Transverse colon (tissue), 4 donors: ENCODE measurements at regions not wholly inside any gene's neighbourhood (a gene's known extent, or its start where the extent isn't known, plus 50 kb on each side); places are given as distances from the start of the nearest gene placed in this dataset.
"Not testable (repeated sequence)": the region's sequence is repeated elsewhere in the genome, so short reads cannot be mapped to it uniquely, and the experiment has no call there.

Experiments used
- DNase-seq: peaks from one replicate; pipeline ENCODE4 v3.0.0-alpha.2; 2019
- H3K27ac ChIP-seq, 4 donors: fragments of 200-600 bp; sonication (generic); 2 replicates each; pipeline ENCODE4 v1.5.1; 2016 to 2018; ENCODE audit warnings: inconsistent platforms in 4 of 4
- H3K27me3 ChIP-seq: fragments of 200-600 bp; sonication (generic); 2 replicates; pipeline ENCODE4 v1.5.1; 2017; ENCODE audit warnings: inconsistent platforms
- H3K36me3 ChIP-seq, 4 donors: fragments of 200-600 bp; sonication (generic); 2 replicates each; pipeline ENCODE4 v1.5.1; 2017 to 2019; ENCODE audit warnings: inconsistent platforms in 4 of 4
- H3K4me1 ChIP-seq, 4 donors: fragments of 200-600 bp; sonication (generic); 2 replicates each; pipeline ENCODE4 v1.5.1; 2017 to 2020; ENCODE audit warnings: inconsistent platforms in 4 of 4
- H3K4me3 ChIP-seq, 4 donors: fragments of 200-600 bp; sonication (generic); 1 replicate in 1 of 4; 2 replicates in 3 of 4; pipeline versions ENCODE4 v1.5.1 to v1.6.1; 2017 to 2019; ENCODE audit warnings: inconsistent platforms in 4 of 4
- H3K9me3 ChIP-seq, 2 donors: fragments of 200-600 bp; sonication (generic); 2 replicates each; pipeline ENCODE4 v1.5.1; 2017 to 2019; ENCODE audit warnings: inconsistent platforms in 2 of 2
- CTCF ChIP-seq, 5 experiments: fragments of 200-600 bp in 3 of 5; fragments of 450-650 bp in 2 of 5; sonication (generic) in 3 of 5; IDR thresholded peaks; 1 replicate in 2 of 5; 2 replicates in 3 of 5; pipeline ENCODE4 v1.5.1; 2016 to 2017; ENCODE audit warnings: antibody characterized with exemption in 5 of 5, inconsistent platforms in 3 of 5, mild to moderate bottlenecking in 2 of 5, moderate library complexity in 1 of 5
- EP300 ChIP-seq: sonication (generic); formaldehyde crosslinking; IDR thresholded peaks from one replicate; pipeline ENCODE4 v1.6.1; 2017; ENCODE audit warnings: antibody characterized with exemption, low read depth
- POLR2A ChIP-seq: fragments of 450-650 bp; IDR thresholded peaks from one replicate; pipeline ENCODE4 v1.6.1; 2016; ENCODE audit warnings: antibody characterized with exemption, mild to moderate bottlenecking, moderate library complexity
- POLR2AphosphoS5 ChIP-seq, 3 donors: sonication (generic); formaldehyde crosslinking; IDR thresholded peaks; one replicate each; pipeline ENCODE4 v1.6.1; 2016; ENCODE audit warnings: antibody characterized with exemption in 3 of 3
- WGBS, 2 donors: methylation state at CpG; one replicate each; pipeline ENCODE4 v1.1.5; 2018; ENCODE audit warnings: low coverage in 1 of 2; 5-methylcytosine and 5-hydroxymethylcytosine counted together
- in situ Hi-C, 4 donors: fragments of 200-750 bp; cut with MboI; loops; one replicate each; pipeline versions ENCODE4 v1.15.0 to v1.15.1; 2017; ENCODE audit warnings: low sequenced_read_pairs in 3 of 4, low pct_ligation_motif_present in 1 of 4, low pct_unique_long_range_greater_than_20kb in 1 of 4
- intact Hi-C: fragments of 100-400 bp; cut with DNase I; formaldehyde crosslinking; loops from one replicate; pipeline ENCODE4 v1.15.1; 2023; ENCODE audit warnings: low total_unique reads

GRCh38 chr21:18002393-18002792, 183.2 kb upstream of the C21orf91 start:
- no peak overlapping the region for H3K27ac ChIP-seq
- DNase-seq = no peak
- no peaks in the 10 kb centered on the region for H3K9me3 ChIP-seq
- H3K4me3 ChIP-seq = no peak overlapping the region
- no peaks in the 10 kb centered on the region for H3K4me1 ChIP-seq
- in situ Hi-C loops (no loop called here), intact Hi-C loops (no loop called here)
- H3K36me3 ChIP-seq = no peaks in the 10 kb centered on the region
- no peaks in the 10 kb centered on the region for H3K27me3 ChIP-seq
- 85 to 96% methylated on average over 1 to 2 of the region's 2 CpGs for WGBS, 2 donors
- no peak for TF ChIP-seq POLR2A
- no peak for TF ChIP-seq CTCF (IDR thresholded peaks at IDR 0.05)
- no peak for TF ChIP-seq EP300
- no peak for TF ChIP-seq POLR2AphosphoS5 (IDR thresholded peaks at IDR 0.05)

GRCh38 chr21:18000981-18001686, 182.0 kb upstream of the C21orf91 start:
- H3K36me3 ChIP-seq = no peaks in the 10 kb centered on the region
- no peaks in the 10 kb centered on the region for H3K9me3 ChIP-seq
- no peaks in the 10 kb centered on the region for H3K4me1 ChIP-seq
- no peak overlapping the region for H3K27ac ChIP-seq
- H3K27me3 ChIP-seq = no peaks in the 10 kb centered on the region
- WGBS, 2 donors = 67 to 81% methylated on average over 3 of the region's 3 CpGs
- in situ Hi-C loops (no loop called here), intact Hi-C loops (no loop called here)
- TF ChIP-seq EP300 (no peak), POLR2AphosphoS5 (IDR thresholded peaks at IDR 0.05) (no peak), CTCF (IDR thresholded peaks at IDR 0.05) (no peak), POLR2A (no peak)
- no peak for DNase-seq
- no peak overlapping the region for H3K4me3 ChIP-seq

- 85% methylated on average over 4 of the region's 4 CpGs; no CpG with 5 or more reads in 1 of the 2 donors for WGBS, 2 donors
- H3K36me3 ChIP-seq, H3K9me3 ChIP-seq, H3K27ac ChIP-seq, in situ Hi-C loops, DNase-seq, H3K4me3 ChIP-seq, H3K4me1 ChIP-seq, intact Hi-C loops, H3K27me3 ChIP-seq: not testable (repeated sequence)
These were observed 179.4 kb upstream of the C21orf91 start for GRCh38 chr21:17998599-17998998.

GRCh38 chr21:17989780-17990179, 170.6 kb upstream of the C21orf91 start:
- no peak overlapping the region for H3K27ac ChIP-seq

GRCh38 chr21:17988102-17988437, 168.9 kb upstream of the C21orf91 start:
- intact Hi-C loops (no loop called here), in situ Hi-C loops (no loop called here)
- DNase-seq = no peak
- WGBS, 2 donors = 55 to 82% methylated on average over 1 of the region's 1 CpG
- Histone ChIP-seq H3K36me3 (no peaks in the 10 kb centered on the region), H3K4me3 (no peak overlapping the region), H3K9me3 (peaks cover 0 to 10% of the 10 kb centered on the region in 2 donors), H3K27me3 (no peaks in the 10 kb centered on the region), H3K4me1 (no peaks in the 10 kb centered on the region), H3K27ac (no peak overlapping the region)
- TF ChIP-seq CTCF (IDR thresholded peaks at IDR 0.05) (no peak), POLR2A (no peak), EP300 (no peak), POLR2AphosphoS5 (IDR thresholded peaks at IDR 0.05) (no peak)

More at GRCh38 chr21:17989780-17990179, 170.6 kb upstream of the C21orf91 start:
- H3K4me3 ChIP-seq = no peak overlapping the region
- peaks cover 0 to 14% of the 10 kb centered on the region in 2 donors for H3K9me3 ChIP-seq
- H3K4me1 ChIP-seq = no peaks in the 10 kb centered on the region
- intact Hi-C loops = no loop called here
- in situ Hi-C loops = no loop called here
- no peak for DNase-seq
- 62 to 78% methylated on average over 3 of the region's 3 CpGs for WGBS, 2 donors
- no peaks in the 10 kb centered on the region for H3K36me3 ChIP-seq
- no peaks in the 10 kb centered on the region for H3K27me3 ChIP-seq
- no peak for TF ChIP-seq EP300
